ENCODE measurements at regions not wholly inside any gene's neighbourhood (a gene's known extent, or its start where the extent isn't known, plus 50 kb on each side); places are given as distances from the start of the nearest gene placed in this dataset.

GRCh38 chr4:107379054-107379869 is 340.8 kb downstream of the PAPSS1 start:
- Histone ChIP-seq H3K4me3 (no peak overlapping the region), H3K36me3 (ENCODE audit: control insufficient read depth, insufficient read depth, low read length) (no peaks in the 10 kb centered on the region), H3K27ac (ENCODE audit: extremely low read depth, low read depth, low read length) (no peak overlapping the region), H2AFZ (ENCODE audit: low read depth, low read length) (no peak overlapping the region), H3K79me2 (ENCODE audit: control insufficient read depth, insufficient read depth, low read length) (no peaks in the 10 kb centered on the region), H3K4me2 (ENCODE audit: insufficient read depth, low read length) (no peak overlapping the region), H3K27me3 (ENCODE audit: control insufficient read depth in 2 of 2, insufficient read depth in 2 of 2, low read length in 2 of 2) (no peaks in the 10 kb centered on the region), H3K4me1 (replicated peaks in 1 of 2; ENCODE audit: control insufficient read depth in 2 of 2, insufficient read depth in 2 of 2, low read length in 2 of 2) (no peaks in the 10 kb centered on the region), H3K9me3 (replicated peaks; ENCODE audit: control insufficient read depth, insufficient read depth, low read depth, low read length) (no peaks in the 10 kb centered on the region), H4K20me1 (replicated peaks; ENCODE audit: control insufficient read depth, insufficient read depth, low read length) (no peaks in the 10 kb centered on the region), H3K9ac (ENCODE audit: insufficient read depth in 1 of 2, low read depth in 2 of 2, low read length in 2 of 2) (no peak overlapping the region), H3K9me1 (ENCODE audit: control insufficient read depth, insufficient read depth, low read length) (no peaks in the 10 kb centered on the region)
- WGBS (ENCODE audit: insufficient coverage, low coverage, missing lambda C conversion rate): 0% methylated on average over 2 of the region's 5 CpGs
- TF ChIP-seq HNRNPH1 (optimal IDR thresholded peaks at IDR 0.05; ENCODE audit: low read depth, low read length): no peak
- TF ChIP-seq KLF13 (tag; IDR thresholded peaks at IDR 0.05; ENCODE audit: borderline replicate concordance, low read depth): no peak
- no peak for TF ChIP-seq POLR2A (conservative IDR thresholded peaks at IDR 0.05)
- no peak for TF ChIP-seq ARNT (IDR thresholded peaks at IDR 0.05)
- no peak for TF ChIP-seq ZNF277 (CRISPR knock-in tag; IDR thresholded peaks at IDR 0.05; ENCODE audit: borderline replicate concordance)
- no peak for TF ChIP-seq JUN (IDR thresholded peaks at IDR 0.05; ENCODE audit: borderline replicate concordance, low read depth, low read length)
- no peak for TF ChIP-seq JUN (CRISPR knock-in tag; IDR thresholded peaks at IDR 0.05; ENCODE audit: borderline replicate concordance)
- no peak for TF ChIP-seq MAFK (IDR thresholded peaks at IDR 0.05; ENCODE audit: low read length)
- ChIA-PET CTCF (ENCODE audit: low intra/inter-chr PET ratio) (interaction anchor here (0.6 kb wide), 1 partner anchor 1113 kb away, joined by 3 read pairs; no protein-coding TSS in a partner anchor), POLR2A (no interaction called here)
- no peak for FAIRE-seq
- intact Hi-C loops (cut with micrococcal nuclease) (no loop called here), in situ Hi-C loops (cut with MboI) (no loop called here)
- BruUV-seq (replicated peaks): no TSS peak
- DNase-seq (ENCODE audit: extremely low read depth in 1 of 4, low spot score in 3 of 4): no peak
- ATAC-seq: no peak

Data from K562 (cell line).